Activated CD4-positive, alpha-beta memory T cell treated with anti-CD3 and anti-CD28 coated beads for 36 hours (primary cell): ENCODE measurements at regions not wholly inside any gene's neighbourhood (a gene's known extent, or its start where the extent isn't known, plus 50 kb on each side); places are given as distances from the start of the nearest gene placed in this dataset.

ENCODE experiments used
- CTCF ChIA-PET: fragments of 350-600 bp; sonication (Branson Sonifier 250); formaldehyde crosslinking; loops from one replicate; lab custom pipeline; 2021; ENCODE audit warnings: antibody characterized with exemption, inconsistent platforms; lab: Charles Lee
- POLR2A ChIA-PET: fragments of 350-600 bp; sonication (Branson Sonifier 250); formaldehyde crosslinking; loops from one replicate; lab custom pipeline; 2021; ENCODE audit warnings: antibody characterized with exemption; lab: Charles Lee
- DNase-seq: peaks from one replicate; pipeline ENCODE4 v3.0.0-alpha.2; 2020
- H3K27ac Mint-ChIP-seq: one replicate; pipeline ENCODE4 v1.8.0; 2021; ENCODE audit warnings: mixed read lengths
- H3K27me3 Mint-ChIP-seq: one replicate; pipeline ENCODE4 v1.8.0; 2021; ENCODE audit warnings: mixed read lengths
- H3K36me3 Mint-ChIP-seq: one replicate; pipeline ENCODE4 v1.8.0; 2021; ENCODE audit warnings: mixed read lengths
- H3K4me1 Mint-ChIP-seq: one replicate; pipeline ENCODE4 v1.8.0; 2021; ENCODE audit warnings: low read depth, mixed read lengths
- H3K4me3 Mint-ChIP-seq: one replicate; pipeline ENCODE4 v1.8.0; 2021; ENCODE audit warnings: mild to moderate bottlenecking, mixed read lengths
- H3K9me3 Mint-ChIP-seq: one replicate; pipeline ENCODE4 v1.8.0; 2021; ENCODE audit warnings: mixed read lengths
- intact Hi-C: fragments of 100-400 bp; cut with micrococcal nuclease; formaldehyde crosslinking; loops from one replicate; pipeline ENCODE4 v1.15.1; 2023

DNA sequence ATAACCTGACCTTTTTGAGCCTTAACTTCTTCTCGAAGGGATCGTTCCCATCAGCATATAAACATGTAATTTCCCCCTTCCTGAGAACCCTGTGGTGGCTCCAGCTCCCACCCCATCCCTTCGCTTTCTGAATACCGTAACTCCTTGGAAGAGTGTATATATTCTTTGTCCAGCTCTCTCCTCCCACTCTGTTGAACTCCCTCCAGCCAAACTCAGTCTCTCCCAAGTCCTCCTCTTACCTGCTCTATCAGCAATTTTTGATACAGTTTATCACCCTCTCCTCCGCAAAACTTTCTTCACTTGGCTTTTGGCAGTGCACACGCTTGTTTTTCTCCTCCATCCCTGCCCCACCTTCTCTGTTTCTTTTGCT lies 109.9 kb upstream of the SLC25A33 start:
- peak overlapping the region; percentile 90 for H3K4me3 Mint-ChIP-seq
- CTCF ChIA-PET: interaction anchor here (0.6 to 5.6 kb wide), 4 partner anchors 16 to 1522 kb away, joined by 3 to 18 read pairs (median 5); no protein-coding TSS in a partner anchor
- intact Hi-C loops: loop anchor here (2.0 to 5.0 kb wide), 2 partner anchors 109 to 152 kb away; partner anchors contain the start of gene SLC25A33
- POLR2A ChIA-PET: interaction anchor here (0.9 to 1.0 kb wide), 3 partner anchors 16 to 190 kb away, joined by 3 to 4 read pairs (median 3); no protein-coding TSS in a partner anchor
- no peaks in the 10 kb centered on the region for H3K36me3 Mint-ChIP-seq
- H3K4me1 Mint-ChIP-seq: peaks cover 41% of the 10 kb centered on the region
- H3K27me3 Mint-ChIP-seq: no peaks in the 10 kb centered on the region
- no peaks in the 10 kb centered on the region for H3K9me3 Mint-ChIP-seq
- no peak for DNase-seq
- H3K27ac Mint-ChIP-seq: peak overlapping the region; percentile 93

DNA sequence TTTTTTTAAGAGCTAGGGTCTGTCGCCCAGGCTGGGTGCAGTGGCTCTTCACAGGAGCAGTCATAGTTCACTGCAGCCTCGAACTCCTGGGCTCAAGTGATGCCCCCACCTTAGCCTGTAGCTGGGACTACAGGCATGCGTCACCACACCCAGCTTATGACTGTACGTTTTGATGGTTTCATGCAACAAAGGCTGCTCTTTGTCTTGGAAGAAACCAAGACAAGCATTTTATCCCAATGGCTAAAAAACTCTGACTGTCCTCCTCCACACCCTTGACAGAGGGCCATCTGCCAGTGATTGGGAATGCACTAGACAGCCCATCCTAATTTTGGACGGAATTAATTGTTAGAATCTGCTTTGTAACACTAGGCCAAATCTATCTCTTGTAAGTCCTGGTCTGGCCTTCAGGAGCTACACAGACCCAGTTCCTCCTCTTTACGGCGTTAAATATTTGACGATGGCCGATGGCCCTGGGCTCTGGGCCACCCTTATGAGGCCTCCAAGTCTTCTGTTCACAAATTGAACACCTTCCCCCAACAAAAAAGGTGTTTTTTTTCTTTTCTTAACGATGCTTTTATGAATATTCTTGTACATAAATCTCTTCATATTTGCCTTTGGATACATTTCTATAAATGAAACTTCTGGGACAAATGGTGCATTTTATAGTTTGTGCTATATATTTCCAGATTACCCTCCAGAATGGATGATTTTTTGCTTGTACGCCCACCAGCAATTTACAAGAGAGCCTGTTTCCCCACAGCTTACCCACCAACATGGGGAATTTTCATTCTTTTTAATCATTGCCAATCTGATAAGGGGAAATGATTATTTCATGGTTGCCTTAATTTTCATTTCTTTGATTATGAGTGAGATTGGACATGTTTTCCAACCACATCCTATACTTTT lies 104.8 kb upstream of the SLC25A33 start:
- Mint-ChIP-seq H3K4me1 (peaks cover 5% of the 10 kb centered on the region), H3K27me3 (peaks cover 2% of the 10 kb centered on the region), H3K27ac (no peak overlapping the region), H3K4me3 (no peak overlapping the region), H3K9me3 (no peaks in the 10 kb centered on the region), H3K36me3 (no peaks in the 10 kb centered on the region)
- intact Hi-C loops: no loop called here
- POLR2A ChIA-PET: no interaction called here
- DNase-seq: no peak
- CTCF ChIA-PET: interaction anchor here (1.0 to 1.5 kb wide), 2 partner anchors 9 to 146 kb away, joined by 3 to 5 read pairs; no protein-coding TSS in a partner anchor

DNA sequence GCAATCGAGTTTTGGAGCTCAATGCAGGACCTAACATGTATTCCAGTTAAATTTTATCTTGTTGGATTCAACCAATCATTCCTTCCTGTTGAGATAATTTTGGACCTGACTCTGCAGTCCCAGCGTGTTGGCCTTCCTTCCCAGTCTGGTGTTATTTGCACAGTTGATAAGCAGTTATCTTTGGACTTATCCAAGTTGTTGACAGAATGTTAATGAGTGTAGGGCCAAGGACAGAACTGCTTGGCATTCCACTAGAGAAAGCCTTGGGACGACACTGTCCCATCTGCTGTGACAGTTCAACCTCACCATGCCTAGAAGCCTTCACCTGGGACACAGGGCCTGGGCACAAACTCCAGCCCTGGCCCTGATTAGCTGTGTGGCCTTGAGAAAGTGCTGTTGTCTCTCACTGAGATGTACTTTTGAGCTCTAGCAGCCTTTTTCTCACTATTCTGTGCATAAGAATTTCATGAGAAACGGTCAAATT lies 104.1 kb upstream of the SLC25A33 start:
- Mint-ChIP-seq H3K27me3 (peaks cover 5% of the 10 kb centered on the region), H3K9me3 (no peaks in the 10 kb centered on the region), H3K27ac (no peak overlapping the region), H3K4me1 (no peaks in the 10 kb centered on the region), H3K4me3 (no peak overlapping the region), H3K36me3 (no peaks in the 10 kb centered on the region)
- no peak for DNase-seq
- intact Hi-C loops: no loop called here
- ChIA-PET CTCF (interaction anchor here (1.5 kb wide), 1 partner anchor 146 kb away, joined by 3 read pairs; no protein-coding TSS in a partner anchor), POLR2A (no interaction called here)

DNA sequence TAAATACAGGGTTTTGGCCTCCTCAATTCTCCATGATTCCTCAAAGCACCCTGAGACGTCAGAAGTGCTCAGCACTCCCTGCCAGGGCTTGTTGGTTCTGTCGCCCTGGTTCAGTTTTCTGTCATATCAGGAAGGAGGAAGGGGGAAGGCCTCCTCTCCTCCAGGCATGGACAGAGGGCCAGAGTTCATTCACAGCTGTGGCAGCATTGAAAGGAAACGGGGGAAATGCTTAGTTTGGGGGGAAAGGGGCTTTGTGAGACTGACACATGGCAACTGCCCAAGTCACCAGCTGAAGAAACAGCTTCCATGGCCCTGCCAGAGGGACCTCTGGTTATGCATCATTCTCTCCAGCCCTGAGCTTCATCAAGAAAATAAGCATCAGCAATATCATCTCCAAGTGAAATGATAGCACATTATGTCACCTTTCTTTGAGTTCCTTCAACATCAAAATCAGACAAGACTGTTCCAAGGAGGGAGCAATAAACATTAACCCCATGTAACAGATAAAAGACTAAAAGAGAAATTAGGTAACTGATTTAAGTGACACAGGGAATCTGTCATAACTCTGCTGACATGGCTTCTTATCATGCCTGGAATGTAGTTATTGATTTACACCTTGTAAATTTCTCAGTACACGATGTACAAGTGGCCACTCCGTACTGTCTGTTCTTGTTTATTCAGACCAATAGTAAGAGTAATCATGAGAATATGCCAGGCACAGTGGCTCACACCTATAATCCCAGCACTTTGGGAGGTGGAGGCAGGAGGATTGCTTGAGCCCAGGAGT lies 103.2 kb upstream of the SLC25A33 start:
- no peaks in the 10 kb centered on the region for H3K9me3 Mint-ChIP-seq
- intact Hi-C loops: no loop called here
- POLR2A ChIA-PET: no interaction called here
- CTCF ChIA-PET: interaction anchor here (0.7 to 1.5 kb wide), 2 partner anchors 147 to 874 kb away, joined by 3 read pairs; no protein-coding TSS in a partner anchor
- H3K27me3 Mint-ChIP-seq: peaks cover 11% of the 10 kb centered on the region
- no peaks in the 10 kb centered on the region for H3K36me3 Mint-ChIP-seq
- H3K4me3 Mint-ChIP-seq: no peak overlapping the region
- H3K4me1 Mint-ChIP-seq: no peaks in the 10 kb centered on the region
- no peak for DNase-seq
- H3K27ac Mint-ChIP-seq: no peak overlapping the region

DNA sequence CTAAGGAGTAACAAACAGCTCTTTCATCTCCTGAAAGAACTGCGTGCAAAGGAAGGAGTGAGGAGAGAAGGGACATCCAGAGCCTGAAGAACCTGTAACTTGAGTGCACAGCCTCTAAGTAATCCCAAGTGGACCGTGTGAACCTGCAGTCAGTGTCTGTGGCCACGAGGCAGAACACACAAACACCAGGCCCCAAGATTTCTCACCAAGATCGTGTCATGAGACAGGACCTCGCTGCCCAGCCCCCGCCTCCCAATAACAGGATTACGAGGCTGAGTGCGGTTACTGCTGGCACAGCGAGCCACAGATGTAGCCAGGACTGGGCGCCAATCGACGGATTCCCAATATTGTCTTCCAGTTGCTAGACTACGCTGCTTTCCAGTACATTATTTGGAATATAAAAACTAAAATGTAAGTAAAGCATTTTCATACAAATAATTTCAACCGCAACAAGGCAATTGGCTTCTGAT lies 101.3 kb upstream of the SLC25A33 start:
- ChIA-PET CTCF (interaction anchor here (3.5 kb wide), 1 partner anchor 148 kb away, joined by 12 read pairs; no protein-coding TSS in a partner anchor), POLR2A (no interaction called here)
- DNase-seq: no peak
- H3K27me3 Mint-ChIP-seq: peaks cover 12% of the 10 kb centered on the region
- H3K9me3 Mint-ChIP-seq: no peaks in the 10 kb centered on the region
- H3K27ac Mint-ChIP-seq: no peak overlapping the region
- H3K36me3 Mint-ChIP-seq: no peaks in the 10 kb centered on the region
- no peak overlapping the region for H3K4me3 Mint-ChIP-seq
- H3K4me1 Mint-ChIP-seq: no peaks in the 10 kb centered on the region
- intact Hi-C loops: no loop called here

DNA sequence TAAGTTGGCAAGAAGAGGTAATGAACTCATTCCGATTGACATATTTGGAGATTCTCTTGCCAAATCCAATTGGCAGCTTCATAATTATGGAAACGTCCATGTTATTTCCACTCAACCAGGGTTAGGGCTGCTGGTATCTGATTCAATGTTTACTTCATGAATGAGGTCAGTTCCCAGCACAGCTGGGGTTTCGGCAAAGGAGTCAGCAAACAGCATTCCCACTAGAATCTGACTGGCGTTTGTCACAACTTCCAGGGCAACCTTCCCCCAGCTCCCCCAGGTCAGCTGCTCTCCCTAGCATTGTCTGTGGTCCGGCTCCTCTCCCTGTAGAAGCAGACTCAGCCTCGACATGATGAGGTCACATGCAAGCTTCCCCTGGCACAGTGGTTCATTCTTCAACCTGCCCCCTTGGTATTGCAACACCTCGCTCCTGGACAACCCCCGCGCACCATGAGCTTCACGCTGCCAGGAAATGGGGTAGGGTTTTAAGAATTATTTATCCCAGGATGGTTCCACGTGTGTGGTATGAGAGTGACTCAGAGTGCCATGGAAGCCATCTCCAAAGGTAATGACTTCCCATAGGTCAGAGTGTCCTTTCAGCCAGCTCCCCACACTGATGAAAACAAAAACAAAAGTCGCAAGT lies 100.7 kb upstream of the SLC25A33 start:
- POLR2A ChIA-PET: no interaction called here

DNA sequence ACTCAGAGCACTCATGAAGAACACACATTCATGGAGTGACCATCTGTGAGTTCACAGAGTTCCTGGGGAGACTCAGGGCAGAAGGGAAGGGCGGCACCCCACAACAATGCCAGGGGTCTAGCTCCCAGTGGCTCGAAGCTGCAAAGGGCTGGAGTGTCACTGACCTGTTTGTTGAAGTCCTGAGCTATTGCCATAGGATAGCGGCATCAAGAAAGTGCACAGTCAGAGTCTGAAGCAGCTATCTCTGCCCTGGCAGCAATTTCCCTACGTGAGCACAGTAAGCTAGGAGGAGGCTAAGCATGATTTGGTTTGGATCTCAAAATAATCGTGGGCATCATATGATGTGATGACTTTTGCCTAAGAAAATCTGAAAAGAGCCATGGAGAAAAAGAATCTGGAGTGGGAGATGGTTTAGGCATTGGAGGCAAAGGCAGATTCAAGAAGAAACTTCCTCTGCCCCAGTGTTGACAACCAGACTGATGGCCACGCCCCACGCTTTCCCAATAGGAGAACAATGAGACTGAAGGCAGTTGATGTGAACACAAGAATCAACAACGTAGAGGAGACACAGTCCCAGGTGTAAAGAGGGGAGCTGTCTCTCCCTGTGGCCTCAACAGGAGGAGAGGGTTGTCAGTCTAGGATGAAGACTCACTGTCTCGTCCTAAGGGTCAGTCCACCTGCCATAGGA lies 100.0 kb upstream of the SLC25A33 start:
- ChIA-PET POLR2A (no interaction called here), CTCF (interaction anchor here (1.1 to 3.5 kb wide), 2 partner anchors 26 to 150 kb away, joined by 3 to 12 read pairs; no protein-coding TSS in a partner anchor)
- Mint-ChIP-seq H3K36me3 (no peaks in the 10 kb centered on the region), H3K9me3 (no peaks in the 10 kb centered on the region), H3K4me3 (no peak overlapping the region), H3K27me3 (peaks cover 12% of the 10 kb centered on the region), H3K4me1 (no peaks in the 10 kb centered on the region), H3K27ac (no peak overlapping the region)
- DNase-seq: no peak
- intact Hi-C loops: no loop called here

More for the DNA sequence above, 100.7 kb upstream of the SLC25A33 start:
- CTCF ChIA-PET: interaction anchor here (3.5 kb wide), 1 partner anchor 149 kb away, joined by 12 read pairs; no protein-coding TSS in a partner anchor
- Mint-ChIP-seq H3K27ac (no peak overlapping the region), H3K4me1 (no peaks in the 10 kb centered on the region), H3K4me3 (no peak overlapping the region), H3K36me3 (no peaks in the 10 kb centered on the region), H3K27me3 (peaks cover 12% of the 10 kb centered on the region), H3K9me3 (no peaks in the 10 kb centered on the region)
- DNase-seq: no peak
- intact Hi-C loops: no loop called here

DNA sequence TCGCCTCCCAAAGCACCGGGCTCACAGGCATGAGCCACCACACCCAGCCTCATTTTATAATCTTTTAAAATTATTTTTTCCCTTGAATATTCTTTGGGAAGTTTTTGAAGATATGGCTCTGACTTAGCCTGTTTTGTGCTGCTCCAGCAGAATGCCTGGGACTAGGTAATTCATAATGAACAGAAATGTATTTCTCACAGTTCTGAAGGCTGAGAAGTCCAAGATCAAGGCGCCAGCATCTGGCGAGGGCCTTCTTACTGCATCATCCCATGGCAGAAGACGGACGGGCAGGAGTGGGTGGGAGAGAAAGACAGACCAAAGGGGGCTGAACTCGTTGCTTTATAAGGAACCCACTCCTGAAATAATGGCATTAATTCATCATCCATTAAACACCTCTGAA lies 99.0 kb upstream of the SLC25A33 start:
- Mint-ChIP-seq H3K27me3 (peaks cover 12% of the 10 kb centered on the region), H3K4me3 (no peak overlapping the region), H3K27ac (no peak overlapping the region), H3K9me3 (no peaks in the 10 kb centered on the region), H3K4me1 (no peaks in the 10 kb centered on the region), H3K36me3 (no peaks in the 10 kb centered on the region)
- ChIA-PET CTCF (interaction anchor here (3.5 kb wide), 1 partner anchor 151 kb away, joined by 12 read pairs; no protein-coding TSS in a partner anchor), POLR2A (no interaction called here)
- intact Hi-C loops: no loop called here
- DNase-seq: no peak

DNA sequence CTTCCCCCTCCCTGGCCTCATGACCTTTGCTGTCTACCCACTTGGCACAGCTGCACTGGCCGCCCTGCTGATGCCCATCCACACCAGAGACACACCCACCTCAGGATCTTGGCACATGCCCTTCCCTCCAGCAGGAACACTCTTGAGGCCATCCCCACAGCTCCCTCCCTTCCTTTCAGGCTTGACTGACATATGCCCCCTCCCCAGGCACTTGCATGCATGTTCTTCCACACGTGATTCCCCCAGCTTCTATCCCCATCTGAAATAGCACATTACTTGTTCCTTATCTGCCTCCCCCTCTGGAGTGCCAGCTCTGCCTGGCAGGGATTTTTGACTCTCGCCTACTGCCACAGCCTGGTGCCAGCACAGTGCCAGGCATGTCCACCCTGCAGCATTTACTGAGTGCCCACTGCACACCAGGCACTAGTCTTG lies 98.5 kb upstream of the SLC25A33 start:
- H3K27me3 Mint-ChIP-seq: peaks cover 12% of the 10 kb centered on the region
- H3K36me3 Mint-ChIP-seq: no peaks in the 10 kb centered on the region
- ChIA-PET POLR2A (no interaction called here), CTCF (interaction anchor here (0.6 to 3.5 kb wide), 2 partner anchors 33 to 151 kb away, joined by 3 to 12 read pairs; no protein-coding TSS in a partner anchor)
- no peaks in the 10 kb centered on the region for H3K4me1 Mint-ChIP-seq
- no peak for DNase-seq
- H3K27ac Mint-ChIP-seq: no peak overlapping the region
- intact Hi-C loops: no loop called here
- no peak overlapping the region for H3K4me3 Mint-ChIP-seq
- H3K9me3 Mint-ChIP-seq: no peaks in the 10 kb centered on the region

DNA sequence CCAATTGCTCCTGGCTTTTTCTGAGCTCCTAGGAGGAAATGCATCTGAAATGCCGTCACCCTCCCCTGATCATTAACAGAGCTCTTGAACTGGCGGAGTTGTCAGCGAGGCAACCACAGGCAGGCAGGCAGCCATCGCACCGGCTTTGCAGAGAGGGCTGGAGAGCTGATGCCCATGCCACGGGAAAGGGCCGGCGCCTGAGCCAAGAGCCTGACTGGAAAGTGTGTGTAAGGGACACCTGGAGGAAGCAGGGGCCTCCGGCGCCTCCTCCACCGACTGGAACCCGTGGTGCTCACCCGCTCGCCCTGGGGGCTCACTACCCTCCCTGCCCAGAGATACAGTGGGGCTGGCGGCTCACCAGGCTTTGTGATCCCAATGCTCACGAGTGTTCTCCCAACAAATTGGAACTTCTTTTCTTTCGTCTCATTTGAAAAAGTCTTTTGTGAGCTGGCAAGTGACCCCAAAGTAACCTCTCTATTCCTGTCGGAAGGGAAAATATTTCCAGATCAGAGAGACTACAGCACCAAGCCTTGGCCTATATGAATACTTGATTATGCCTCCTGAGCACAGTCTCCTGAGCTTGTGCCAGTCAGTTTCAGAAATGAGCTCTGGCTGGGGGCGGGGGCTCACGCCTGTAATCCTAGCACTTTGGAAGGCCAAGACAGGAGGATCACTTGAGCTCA lies 97.7 kb upstream of the SLC25A33 start:
- Mint-ChIP-seq H3K4me3 (no peak overlapping the region), H3K27ac (no peak overlapping the region), H3K9me3 (no peaks in the 10 kb centered on the region), H3K27me3 (peaks cover 12% of the 10 kb centered on the region), H3K36me3 (no peaks in the 10 kb centered on the region), H3K4me1 (no peaks in the 10 kb centered on the region)
- DNase-seq: no peak
- intact Hi-C loops: no loop called here
- POLR2A ChIA-PET: no interaction called here
- CTCF ChIA-PET: interaction anchor here (0.6 to 3.5 kb wide), 3 partner anchors 33 to 152 kb away, joined by 3 to 12 read pairs (median 6); no protein-coding TSS in a partner anchor
